WTC11 (cell line): ENCODE measurements at regions not wholly inside any gene's neighbourhood (a gene's known extent, or its start where the extent isn't known, plus 50 kb on each side); places are given as distances from the start of the nearest gene placed in this dataset.

Source experiments
- ATAC-seq: fragments of 200-7000 bp; cut with Tn5 transposase; 2 replicates; pipeline ENCODE4 v1.10.0; 2021; ENCODE audit warnings: mild to moderate bottlenecking, moderate library complexity
- CTCF ChIA-PET: fragments of 300-600 bp; sonication (Branson Sonifier 250); formaldehyde crosslinking; loops from one replicate; lab custom pipeline; 2021; ENCODE audit warnings: antibody characterized with exemption; lab: Charles Lee
- POLR2A ChIA-PET: fragments of 350-600 bp; sonication (Branson Sonifier 250); formaldehyde crosslinking; loops from one replicate; lab custom pipeline; 2021; ENCODE audit warnings: antibody characterized with exemption; lab: Charles Lee
- DNase-seq: peaks from one replicate; pipeline ENCODE4 v3.0.0; 2021; ENCODE audit warnings: low spot score
- H3K27ac Mint-ChIP-seq: 2 replicates; pipeline ENCODE4 v1.8.0; 2021; ENCODE audit warnings: mixed read lengths
- H3K27me3 Mint-ChIP-seq: 2 replicates; pipeline ENCODE4 v1.8.0; 2021; ENCODE audit warnings: low read depth, mild to moderate bottlenecking, moderate library complexity, mixed read lengths
- H3K36me3 Mint-ChIP-seq: 2 replicates; pipeline ENCODE4 v1.8.0; 2021; ENCODE audit warnings: mixed read lengths
- H3K4me1 Mint-ChIP-seq: 2 replicates; pipeline ENCODE4 v1.8.0; 2022; ENCODE audit warnings: mixed read lengths
- H3K4me3 Mint-ChIP-seq: 2 replicates; pipeline ENCODE4 v1.8.0; 2021; ENCODE audit warnings: mild to moderate bottlenecking, moderate library complexity, mixed read lengths
- H3K9me3 Mint-ChIP-seq: 2 replicates; pipeline ENCODE4 v1.8.0; 2021; ENCODE audit warnings: mixed read lengths
- ATF1 ChIP-seq: sonication (generic); formaldehyde crosslinking; IDR thresholded peaks from 2 replicates; pipeline ENCODE4 v1.8.1; 2023; ENCODE audit warnings: mild to moderate bottlenecking, moderate library complexity, missing genetic modification reagents
- CREM ChIP-seq: sonication (generic); formaldehyde crosslinking; IDR thresholded peaks from 2 replicates; pipeline ENCODE4 v1.8.1; 2022; ENCODE audit warnings: mild to moderate bottlenecking, missing genetic modification reagents, moderate library complexity
- E2F4 ChIP-seq: sonication (generic); formaldehyde crosslinking; IDR thresholded peaks from 2 replicates; pipeline ENCODE4 v1.8.1; 2022; ENCODE audit warnings: low read depth, mild to moderate bottlenecking, moderate library complexity, missing genetic modification reagents, borderline replicate concordance
- E2F5 ChIP-seq: sonication (generic); formaldehyde crosslinking; IDR thresholded peaks from 2 replicates; pipeline ENCODE4 v1.8.1; 2022; ENCODE audit warnings: mild to moderate bottlenecking, moderate library complexity, missing genetic modification reagents
- FOXJ3 ChIP-seq: sonication (generic); formaldehyde crosslinking; IDR thresholded peaks from 2 replicates; pipeline ENCODE4 v1.9.0; 2021; ENCODE audit warnings: missing genetic modification reagents, mild to moderate bottlenecking, borderline replicate concordance
- HMGXB4 ChIP-seq: sonication (generic); formaldehyde crosslinking; IDR thresholded peaks from 2 replicates; pipeline ENCODE4 v1.8.1; 2023; ENCODE audit warnings: mild to moderate bottlenecking, moderate library complexity, missing genetic modification reagents
- IRF2 ChIP-seq: sonication (generic); formaldehyde crosslinking; IDR thresholded peaks from 2 replicates; pipeline ENCODE4 v1.8.0; 2022; ENCODE audit warnings: low read depth, missing genetic modification reagents, borderline replicate concordance
- MYBL2 ChIP-seq: sonication (generic); formaldehyde crosslinking; IDR thresholded peaks from 2 replicates; pipeline ENCODE4 v1.8.1; 2023; ENCODE audit warnings: mild to moderate bottlenecking, moderate library complexity, missing genetic modification reagents
- NFYB ChIP-seq: sonication (generic); formaldehyde crosslinking; conservative IDR thresholded peaks from 2 replicates; pipeline ENCODE4 v1.8.0; 2022; ENCODE audit warnings: low read depth, missing genetic modification reagents
- NR1H2 ChIP-seq: sonication (generic); formaldehyde crosslinking; IDR thresholded peaks from 2 replicates; pipeline ENCODE4 v1.9.0; 2021; ENCODE audit warnings: mild to moderate bottlenecking, moderate library complexity, missing genetic modification reagents
- OVOL2 ChIP-seq: fragments of 250-450 bp; sonication (Bioruptor Pico); IDR thresholded peaks from 2 replicates; pipeline ENCODE4 v1.9.0; 2021; ENCODE audit warnings: mild to moderate bottlenecking, borderline replicate concordance
- PRDM15 ChIP-seq: sonication (generic); formaldehyde crosslinking; IDR thresholded peaks from 2 replicates; pipeline ENCODE4 v1.8.0; 2022; ENCODE audit warnings: missing genetic modification reagents
- TCF7 ChIP-seq: sonication (generic); formaldehyde crosslinking; IDR thresholded peaks from 2 replicates; pipeline ENCODE4 v1.8.0; 2022; ENCODE audit warnings: mild to moderate bottlenecking, low read depth, missing genetic modification reagents, moderate library complexity
- TEAD1 ChIP-seq: sonication (generic); formaldehyde crosslinking; IDR thresholded peaks from 2 replicates; pipeline ENCODE4 v1.8.0; 2022; ENCODE audit warnings: mild to moderate bottlenecking, missing genetic modification reagents
- TEAD4 ChIP-seq: sonication (generic); formaldehyde crosslinking; IDR thresholded peaks from 2 replicates; pipeline ENCODE4 v1.8.0; 2022; ENCODE audit warnings: mild to moderate bottlenecking, missing genetic modification reagents
- ZNF281 ChIP-seq: sonication (generic); formaldehyde crosslinking; IDR thresholded peaks from 2 replicates; pipeline ENCODE4 v1.8.0; 2023; ENCODE audit warnings: mild to moderate bottlenecking, missing genetic modification reagents
- ZNF396 ChIP-seq: fragments of 250-450 bp; sonication (Bioruptor Pico); IDR thresholded peaks from 2 replicates; pipeline ENCODE4 v1.8.0; 2021; ENCODE audit warnings: mild to moderate bottlenecking, moderate library complexity, borderline replicate concordance
- ZNF416 ChIP-seq: fragments of 250-450 bp; sonication (Bioruptor Pico); IDR thresholded peaks from 2 replicates; pipeline ENCODE4 v1.9.0; 2021; ENCODE audit warnings: mild to moderate bottlenecking, inconsistent platforms
- ZNF423 ChIP-seq: fragments of 250-450 bp; sonication (Bioruptor Pico); IDR thresholded peaks from 2 replicates; pipeline ENCODE4 v2.1.2; 2022; ENCODE audit warnings: mild to moderate bottlenecking, moderate library complexity
- ZSCAN18 ChIP-seq: fragments of 250-450 bp; sonication (Bioruptor Pico); IDR thresholded peaks from 2 replicates; pipeline ENCODE4 v2.1.2; 2022; ENCODE audit warnings: mild to moderate bottlenecking, moderate library complexity

GRCh38 chr11:42036201-42036600 lies 576.7 kb upstream of the LRRC4C start:
- no peak for DNase-seq
- no peak for TF ChIP-seq NR1H2 (CRISPR knock-in tag)
- TF ChIP-seq FOXJ3 (CRISPR knock-in tag): no peak
- no peak for TF ChIP-seq TEAD1 (CRISPR knock-in tag)
- no peak for TF ChIP-seq MYBL2 (CRISPR knock-in tag)
- no peak for TF ChIP-seq TCF7 (CRISPR knock-in tag)
- TF ChIP-seq TEAD4 (CRISPR knock-in tag): no peak
- TF ChIP-seq ZSCAN18 (CRISPR knock-in tag): no peak
- no peak for TF ChIP-seq ZNF416 (CRISPR knock-in tag)
- TF ChIP-seq ZNF423 (CRISPR knock-in tag): no peak
- TF ChIP-seq CREM (CRISPR knock-in tag): no peak
- no peak for TF ChIP-seq ZNF396 (CRISPR knock-in tag)
- no peak for TF ChIP-seq ZNF281 (CRISPR knock-in tag)
- TF ChIP-seq E2F5 (CRISPR knock-in tag): no peak
- no peak for TF ChIP-seq HMGXB4
- no peak for TF ChIP-seq ATF1 (CRISPR knock-in tag)
- TF ChIP-seq OVOL2: no peak
- TF ChIP-seq E2F4 (CRISPR knock-in tag): no peak
- no peak for TF ChIP-seq NFYB (CRISPR knock-in tag)
- no peak for TF ChIP-seq PRDM15 (CRISPR knock-in tag)
- TF ChIP-seq IRF2 (CRISPR knock-in tag): no peak
- Mint-ChIP-seq H3K4me1 (peaks cover 8% of the 10 kb centered on the region; the same call in 1 of the 2 replicates), H3K27me3 (no peaks in the 10 kb centered on the region), H3K4me3 (no peak overlapping the region), H3K36me3 (no peaks in the 10 kb centered on the region), H3K27ac (no peak overlapping the region), H3K9me3 (peaks cover 6% of the 10 kb centered on the region; the same call in 1 of the 2 replicates)
- POLR2A ChIA-PET: no interaction called here
- CTCF ChIA-PET: no interaction called here
- ATAC-seq: no peak
